ENCODE measurements at regions not wholly inside any gene's neighbourhood (a gene's known extent, or its start where the extent isn't known, plus 50 kb on each side); places are given as distances from the start of the nearest gene placed in this dataset.
"Not testable (repeated sequence)": the region's sequence is repeated elsewhere in the genome, so short reads cannot be mapped to it uniquely, and the experiment has no call there.

- Histone ChIP-seq H3K27ac (no peak overlapping the region), H3K4me3 (no peak overlapping the region)
- TF ChIP-seq CTCF (IDR thresholded peaks at IDR 0.05), result no peak
- no peak for DNase-seq (ENCODE audit: low spot score)
Observed at GRCh38 chr3:87742250-87742649, 316.6 kb downstream of the CGGBP1 start.

- not testable (repeated sequence) for H3K4me3 ChIP-seq; H3K27ac ChIP-seq; DNase-seq (ENCODE audit: low spot score)
Observed at GRCh38 chr3:87740894-87741293, 317.9 kb downstream of the CGGBP1 start.

GRCh38 chr3:87737817-87738216 is 321.0 kb downstream of the CGGBP1 start:
- not testable (repeated sequence) for DNase-seq (ENCODE audit: low spot score); H3K27ac ChIP-seq

DNA sequence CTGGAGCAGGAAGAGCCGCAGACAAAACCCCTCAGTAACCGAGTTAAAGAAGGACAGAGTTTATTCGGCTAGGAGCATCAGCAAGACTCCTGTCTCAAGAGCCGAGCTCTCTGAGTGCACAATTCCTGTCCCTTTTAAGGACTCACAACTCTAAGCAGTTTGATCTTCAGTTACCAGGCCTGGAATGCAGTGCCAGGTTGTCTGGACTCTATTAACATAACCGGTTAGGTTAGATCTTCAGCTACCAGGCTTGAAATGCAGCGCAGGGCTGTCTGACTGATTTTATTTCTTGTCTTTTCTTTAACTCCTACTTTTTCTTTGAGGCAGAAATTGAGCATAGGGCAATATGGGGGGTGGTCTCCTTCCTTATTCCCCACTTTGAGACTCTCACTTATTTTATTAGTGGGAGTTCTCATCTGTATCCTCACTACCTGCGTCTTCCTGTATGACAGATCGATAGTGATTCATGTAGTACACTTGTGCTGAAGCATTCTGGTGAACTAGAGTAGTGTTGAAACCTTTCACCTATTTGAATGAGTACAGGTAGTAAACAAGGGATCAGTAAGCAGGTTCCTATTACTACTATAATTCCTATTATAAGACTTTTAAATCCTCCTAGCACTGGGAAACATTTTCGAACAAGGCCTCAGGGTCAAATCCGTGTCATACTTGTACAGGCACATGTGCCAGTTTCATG is 325.0 kb downstream of the CGGBP1 start:
- no peak for DNase-seq (ENCODE audit: low spot score)
- Histone ChIP-seq H3K4me3 (no peak overlapping the region), H3K27ac (no peak overlapping the region)
- TF ChIP-seq CTCF (IDR thresholded peaks at IDR 0.05), result no peak

More at GRCh38 chr3:87737817-87738216, 321.0 kb downstream of the CGGBP1 start:
- not testable (repeated sequence) for H3K4me3 ChIP-seq

DNA sequence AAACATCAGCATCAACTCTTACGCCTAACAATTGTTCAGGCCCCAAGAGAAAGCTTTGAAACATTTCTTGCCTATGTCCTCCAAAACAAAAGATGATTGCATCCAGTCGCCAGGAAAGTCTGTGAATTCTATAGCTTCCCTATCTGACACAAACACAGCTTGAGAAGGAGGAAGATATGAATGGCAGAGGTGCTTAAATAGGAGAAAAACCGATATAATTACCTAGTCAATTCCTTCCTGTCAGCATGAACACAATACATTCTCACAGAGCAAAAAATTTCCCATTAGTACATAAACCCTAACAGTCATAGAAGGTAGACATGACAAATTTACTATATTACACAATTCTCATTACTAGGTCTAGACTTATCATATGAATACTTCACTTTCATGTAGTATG is 326.5 kb downstream of the CGGBP1 start:
- no peak for DNase-seq (ENCODE audit: low spot score)
- no peak for TF ChIP-seq CTCF (IDR thresholded peaks at IDR 0.05)
- no peak overlapping the region for H3K4me3 ChIP-seq
- H3K27ac ChIP-seq, result no peak overlapping the region

- no peak for DNase-seq (ENCODE audit: low spot score)
- no peak overlapping the region for H3K27ac ChIP-seq
- TF ChIP-seq CTCF (IDR thresholded peaks at IDR 0.05), result no peak
Observed at GRCh38 chr3:87727783-87728182, 331.0 kb downstream of the CGGBP1 start.

DNA sequence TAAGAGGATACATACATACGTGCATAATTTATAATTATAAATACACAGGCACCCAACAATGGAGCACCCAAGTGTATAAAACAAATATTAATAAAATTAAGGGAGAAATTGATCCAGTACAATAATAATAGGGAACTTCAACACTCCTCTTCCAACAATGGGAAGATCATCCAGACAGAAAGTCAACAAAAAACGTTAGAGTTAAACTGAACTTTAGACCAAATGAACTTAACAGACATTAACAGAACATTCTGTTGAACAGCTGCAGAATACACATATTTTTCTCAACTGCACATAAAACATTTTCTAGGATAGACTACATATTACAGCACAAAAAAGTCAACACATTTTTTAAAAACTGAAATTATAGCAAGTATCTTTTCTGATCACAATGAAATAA is 339.7 kb downstream of the CGGBP1 start:
- H3K4me3 ChIP-seq, result no peak overlapping the region
- no peak for DNase-seq (ENCODE audit: low spot score)
- no peak for TF ChIP-seq CTCF (IDR thresholded peaks at IDR 0.05)

More at GRCh38 chr3:87727783-87728182, 331.0 kb downstream of the CGGBP1 start:
- H3K4me3 ChIP-seq, result no peak overlapping the region

DNA sequence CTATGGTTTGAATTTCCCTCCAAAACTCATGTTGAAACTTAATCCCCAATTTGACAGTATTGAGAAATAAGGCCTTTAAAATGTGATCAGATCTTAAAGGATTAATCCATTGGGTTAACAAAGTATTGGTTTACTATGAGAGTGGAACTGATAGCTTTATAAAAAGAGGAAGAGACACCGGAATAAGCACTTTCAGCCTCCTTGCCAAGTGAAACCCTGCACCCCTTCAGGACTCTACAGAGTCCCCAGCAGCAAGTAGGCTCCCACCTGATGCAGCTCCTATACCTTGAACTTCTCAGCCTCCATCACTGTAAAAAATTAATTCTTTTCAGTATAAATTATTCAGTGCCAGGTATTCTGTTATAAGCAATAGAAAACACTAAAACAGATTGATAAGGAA is 348.3 kb downstream of the CGGBP1 start:
- DNase-seq (ENCODE audit: low spot score), result no peak
- Histone ChIP-seq H3K27ac (no peak overlapping the region), H3K4me3 (no peak overlapping the region)
- no peak for TF ChIP-seq CTCF (IDR thresholded peaks at IDR 0.05)

More for the DNA sequence above, 339.7 kb downstream of the CGGBP1 start:
- no peak overlapping the region for H3K27ac ChIP-seq

All from coronary artery (tissue), 2 donors.